ENCODE measurements at regions not wholly inside any gene's neighbourhood (a gene's known extent, or its start where the extent isn't known, plus 50 kb on each side); places are given as distances from the start of the nearest gene placed in this dataset.

DNA sequence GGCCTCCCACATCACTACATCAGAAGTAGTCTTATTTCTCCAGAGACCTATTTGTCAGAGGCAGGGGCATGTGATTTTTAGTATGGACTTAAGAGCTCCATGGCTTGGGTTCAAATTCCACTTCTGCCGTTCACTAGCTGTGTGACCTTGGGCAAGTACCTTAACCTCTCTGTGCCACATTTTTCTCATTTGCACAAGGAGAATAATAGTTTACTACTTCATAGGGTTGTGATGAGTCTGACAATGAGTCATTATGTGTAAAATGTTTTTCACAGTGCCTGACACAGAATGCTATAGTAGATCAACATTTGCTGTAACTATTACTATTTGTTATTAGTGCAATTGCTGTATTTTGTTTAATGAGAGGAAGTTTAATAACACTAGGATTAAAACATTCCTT is 200.6 kb downstream of the PRDM2 start:
- H2BK12ac ChIP-seq (ENCODE audit: low read length), result no peak overlapping the region
- no peaks in the 10 kb centered on the region for H3K36me3 ChIP-seq (replicated peaks in 1 of 2; ENCODE audit: control insufficient read depth in 2 of 2, insufficient read depth in 2 of 2, low read length in 2 of 2)
- H3K23ac ChIP-seq (ENCODE audit: low read depth, low read length, poor library complexity), result no peak overlapping the region
- no peak overlapping the region for H2BK120ac ChIP-seq (ENCODE audit: low read depth, low read length)
- H3K14ac ChIP-seq (ENCODE audit: low read length), result no peak overlapping the region
- no peak overlapping the region for H2AFZ ChIP-seq (ENCODE audit: low read length)
- no peaks in the 10 kb centered on the region for H3K79me1 ChIP-seq (ENCODE audit: low read depth, low read length)
- H2AK5ac ChIP-seq (ENCODE audit: low read depth, low read length), result no peak overlapping the region
- no peak overlapping the region for H3K4me2 ChIP-seq (ENCODE audit: insufficient read depth, low read length, poor library complexity, severe bottlenecking)
- no peak overlapping the region for H2BK15ac ChIP-seq (ENCODE audit: low read length)
- DNase-seq (ENCODE audit: low spot score), result no peak
- no peak overlapping the region for H3K18ac ChIP-seq (ENCODE audit: low read length)
- no peak overlapping the region for H4K91ac ChIP-seq (ENCODE audit: low read depth, low read length, poor library complexity)
- H3K9ac ChIP-seq (ENCODE audit: low read depth, low read length, poor library complexity), result no peak overlapping the region
- no peak overlapping the region for H3K4me3 ChIP-seq (ENCODE audit: low read length in 2 of 2)
- no CpG with 5 or more reads among the region's 1 CpG for WGBS, 2 donors (ENCODE audit: extremely low coverage in 2 of 2, insufficient read length in 2 of 2, insufficient replicate concordance in 1 of 2)
- H2BK5ac ChIP-seq (ENCODE audit: low read length), result no peak overlapping the region
- no peak overlapping the region for H3K27ac ChIP-seq (replicated peaks; ENCODE audit: low read length)
- peaks cover 0 to 33% (median 3%) of the 10 kb centered on the region in 3 experiments for H3K27me3 ChIP-seq (ENCODE audit: control insufficient read depth in 3 of 3, insufficient read depth in 3 of 3, low read depth in 1 of 3, low read length in 3 of 3)
- no peaks in the 10 kb centered on the region for H3K4me1 ChIP-seq (ENCODE audit: control insufficient read depth in 2 of 2, insufficient read depth in 1 of 2, low read depth in 1 of 2, low read length in 2 of 2)
- H4K8ac ChIP-seq (ENCODE audit: low read depth, low read length), result no peak overlapping the region
- no peak overlapping the region for H3K4ac ChIP-seq (ENCODE audit: low read length)
- no peaks in the 10 kb centered on the region for H3K9me3 ChIP-seq (replicated peaks in 1 of 2; ENCODE audit: control insufficient read depth in 2 of 2, insufficient read depth in 1 of 2, low read depth in 1 of 2, low read length in 2 of 2)

- no peaks in the 10 kb centered on the region for H3K79me1 ChIP-seq (ENCODE audit: low read depth, low read length)
- H2AFZ ChIP-seq (ENCODE audit: low read length), result no peak overlapping the region
- no peak for DNase-seq (ENCODE audit: low spot score)
- no peak overlapping the region for H2AK5ac ChIP-seq (ENCODE audit: low read depth, low read length)
- H3K36me3 ChIP-seq (replicated peaks in 1 of 2; ENCODE audit: control insufficient read depth in 2 of 2, insufficient read depth in 2 of 2, low read length in 2 of 2), result no peaks in the 10 kb centered on the region
- no peak overlapping the region for H3K4me3 ChIP-seq (ENCODE audit: low read length in 2 of 2)
- H3K27ac ChIP-seq (replicated peaks; ENCODE audit: low read length), result no peak overlapping the region
- no peak overlapping the region for H2BK120ac ChIP-seq (ENCODE audit: low read depth, low read length)
- peaks cover 0 to 29% (median 2%) of the 10 kb centered on the region in 3 experiments for H3K27me3 ChIP-seq (ENCODE audit: control insufficient read depth in 3 of 3, insufficient read depth in 3 of 3, low read depth in 1 of 3, low read length in 3 of 3)
- no peak overlapping the region for H2BK5ac ChIP-seq (ENCODE audit: low read length)
- no peak overlapping the region for H3K4ac ChIP-seq (ENCODE audit: low read length)
- no peak overlapping the region for H3K23ac ChIP-seq (ENCODE audit: low read depth, low read length, poor library complexity)
- no peak overlapping the region for H2BK12ac ChIP-seq (ENCODE audit: low read length)
- H3K4me2 ChIP-seq (ENCODE audit: insufficient read depth, low read length, poor library complexity, severe bottlenecking), result no peak overlapping the region
- H3K4me1 ChIP-seq (ENCODE audit: control insufficient read depth in 2 of 2, insufficient read depth in 1 of 2, low read depth in 1 of 2, low read length in 2 of 2), result no peaks in the 10 kb centered on the region
- WGBS, 2 donors (ENCODE audit: extremely low coverage in 2 of 2, insufficient read length in 2 of 2, insufficient replicate concordance in 1 of 2), result no CpG with 5 or more reads among the region's 10 CpGs
- H4K8ac ChIP-seq (ENCODE audit: low read depth, low read length), result no peak overlapping the region
- H3K14ac ChIP-seq (ENCODE audit: low read length), result no peak overlapping the region
- H3K9ac ChIP-seq (ENCODE audit: low read depth, low read length, poor library complexity), result no peak overlapping the region
- no peak overlapping the region for H3K18ac ChIP-seq (ENCODE audit: low read length)
- no peaks in the 10 kb centered on the region for H3K9me3 ChIP-seq (replicated peaks in 1 of 2; ENCODE audit: control insufficient read depth in 2 of 2, insufficient read depth in 1 of 2, low read depth in 1 of 2, low read length in 2 of 2)
- H2BK15ac ChIP-seq (ENCODE audit: low read length), result no peak overlapping the region
- no peak overlapping the region for H4K91ac ChIP-seq (ENCODE audit: low read depth, low read length, poor library complexity)
Measured at GRCh38 chr1:13901039-13901438, 201.1 kb downstream of the PRDM2 start.

GRCh38 chr1:13901597-13901996 is 201.6 kb downstream of the PRDM2 start:
- H2BK120ac ChIP-seq (ENCODE audit: low read depth, low read length), result no peak overlapping the region
- H3K36me3 ChIP-seq (replicated peaks in 1 of 2; ENCODE audit: control insufficient read depth in 2 of 2, insufficient read depth in 2 of 2, low read length in 2 of 2), result no peaks in the 10 kb centered on the region
- no peak overlapping the region for H3K14ac ChIP-seq (ENCODE audit: low read length)
- H3K9me3 ChIP-seq (replicated peaks in 1 of 2; ENCODE audit: control insufficient read depth in 2 of 2, insufficient read depth in 1 of 2, low read depth in 1 of 2, low read length in 2 of 2), result no peaks in the 10 kb centered on the region
- no peaks in the 10 kb centered on the region for H3K79me1 ChIP-seq (ENCODE audit: low read depth, low read length)
- no peak for DNase-seq (ENCODE audit: low spot score)
- no peak overlapping the region for H3K18ac ChIP-seq (ENCODE audit: low read length)
- no peak overlapping the region for H2BK15ac ChIP-seq (ENCODE audit: low read length)
- H2BK5ac ChIP-seq (ENCODE audit: low read length), result no peak overlapping the region
- H4K91ac ChIP-seq (ENCODE audit: low read depth, low read length, poor library complexity), result no peak overlapping the region
- H4K8ac ChIP-seq (ENCODE audit: low read depth, low read length), result no peak overlapping the region
- no peak overlapping the region for H2BK12ac ChIP-seq (ENCODE audit: low read length)
- H3K4me2 ChIP-seq (ENCODE audit: insufficient read depth, low read length, poor library complexity, severe bottlenecking), result no peak overlapping the region
- no peak overlapping the region for H3K9ac ChIP-seq (ENCODE audit: low read depth, low read length, poor library complexity)
- no peak overlapping the region for H3K27ac ChIP-seq (replicated peaks; ENCODE audit: low read length)
- no peak overlapping the region for H3K23ac ChIP-seq (ENCODE audit: low read depth, low read length, poor library complexity)
- H3K4ac ChIP-seq (ENCODE audit: low read length), result no peak overlapping the region
- no peaks in the 10 kb centered on the region for H3K4me1 ChIP-seq (ENCODE audit: control insufficient read depth in 2 of 2, insufficient read depth in 1 of 2, low read depth in 1 of 2, low read length in 2 of 2)
- no peak overlapping the region for H2AFZ ChIP-seq (ENCODE audit: low read length)
- no peak overlapping the region for H2AK5ac ChIP-seq (ENCODE audit: low read depth, low read length)
- peaks cover 0 to 29% (median 2%) of the 10 kb centered on the region in 3 experiments for H3K27me3 ChIP-seq (ENCODE audit: control insufficient read depth in 3 of 3, insufficient read depth in 3 of 3, low read depth in 1 of 3, low read length in 3 of 3)
- WGBS, 2 donors (ENCODE audit: extremely low coverage in 2 of 2, insufficient read length in 2 of 2, insufficient replicate concordance in 1 of 2), result no CpG with 5 or more reads among the region's 6 CpGs
- no peak overlapping the region for H3K4me3 ChIP-seq (ENCODE audit: low read length in 2 of 2)

DNA sequence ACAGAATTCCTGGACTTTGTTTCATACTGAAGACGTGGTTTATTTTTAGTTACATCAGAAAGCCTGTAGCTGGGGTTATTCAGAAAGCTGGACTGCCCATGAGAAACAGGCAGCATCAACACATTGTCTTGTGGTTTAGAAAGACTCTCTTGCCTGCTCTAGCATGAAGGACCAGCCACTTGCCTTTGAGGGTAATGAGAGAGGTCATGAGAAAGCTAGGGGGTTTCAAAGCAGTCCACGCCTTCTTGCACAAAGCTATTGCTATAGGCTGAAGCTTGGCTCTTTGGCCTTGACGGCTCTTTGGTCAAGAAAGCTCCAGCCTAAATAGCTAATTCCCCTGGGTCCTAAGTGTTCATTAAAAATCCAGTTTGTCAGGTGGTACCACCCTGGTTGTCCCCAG is 208.1 kb downstream of the PRDM2 start:
- no peak overlapping the region for H3K4me2 ChIP-seq (ENCODE audit: insufficient read depth, low read length, poor library complexity, severe bottlenecking)
- no peak overlapping the region for H2AK5ac ChIP-seq (ENCODE audit: low read depth, low read length)
- H2BK120ac ChIP-seq (ENCODE audit: low read depth, low read length), result no peak overlapping the region
- no peak for DNase-seq (ENCODE audit: low spot score)
- H3K23ac ChIP-seq (ENCODE audit: low read depth, low read length, poor library complexity), result no peak overlapping the region
- H4K8ac ChIP-seq (ENCODE audit: low read depth, low read length), result no peak overlapping the region
- no peak overlapping the region for H3K27ac ChIP-seq (replicated peaks; ENCODE audit: low read length)
- H3K9me3 ChIP-seq (replicated peaks in 1 of 2; ENCODE audit: control insufficient read depth in 2 of 2, insufficient read depth in 1 of 2, low read depth in 1 of 2, low read length in 2 of 2), result no peaks in the 10 kb centered on the region
- H2BK12ac ChIP-seq (ENCODE audit: low read length), result no peak overlapping the region
- H4K91ac ChIP-seq (ENCODE audit: low read depth, low read length, poor library complexity), result no peak overlapping the region
- H2AFZ ChIP-seq (ENCODE audit: low read length), result no peak overlapping the region
- H3K4me1 ChIP-seq (ENCODE audit: control insufficient read depth in 2 of 2, insufficient read depth in 1 of 2, low read depth in 1 of 2, low read length in 2 of 2), result no peaks in the 10 kb centered on the region
- H2BK15ac ChIP-seq (ENCODE audit: low read length), result no peak overlapping the region
- no peak overlapping the region for H3K4ac ChIP-seq (ENCODE audit: low read length)
- no peak overlapping the region for H3K14ac ChIP-seq (ENCODE audit: low read length)
- H3K27me3 ChIP-seq (ENCODE audit: control insufficient read depth in 3 of 3, insufficient read depth in 3 of 3, low read depth in 1 of 3, low read length in 3 of 3), result peaks cover 0 to 20% (median 2%) of the 10 kb centered on the region in 3 experiments
- WGBS, 2 donors (ENCODE audit: extremely low coverage in 2 of 2, insufficient read length in 2 of 2, insufficient replicate concordance in 1 of 2), result no CpG with 5 or more reads among the region's 3 CpGs
- no peaks in the 10 kb centered on the region for H3K36me3 ChIP-seq (replicated peaks in 1 of 2; ENCODE audit: control insufficient read depth in 2 of 2, insufficient read depth in 2 of 2, low read length in 2 of 2)
- H3K9ac ChIP-seq (ENCODE audit: low read depth, low read length, poor library complexity), result no peak overlapping the region
- H3K79me1 ChIP-seq (ENCODE audit: low read depth, low read length), result no peaks in the 10 kb centered on the region
- no peak overlapping the region for H2BK5ac ChIP-seq (ENCODE audit: low read length)
- H3K18ac ChIP-seq (ENCODE audit: low read length), result no peak overlapping the region
- no peak overlapping the region for H3K4me3 ChIP-seq (ENCODE audit: low read length in 2 of 2)
